Mucosa of descending colon (tissue), 3 donors: ENCODE measurements at regions not wholly inside any gene's neighbourhood (a gene's known extent, or its start where the extent isn't known, plus 50 kb on each side); places are given as distances from the start of the nearest gene placed in this dataset.

Experiments used
- ATAC-seq: fragments of 200-7000 bp; cut with Tn5 transposase; one replicate; pipeline ENCODE4 v1.9.1; 2020; ENCODE audit warnings: mild to moderate bottlenecking, moderate library complexity
- DNase-seq, 3 donors: peaks; one replicate each; pipeline ENCODE4 v3.0.0-alpha.2; 2020
- H3K36me3 ChIP-seq: fragments of 200-600 bp; one replicate; pipeline ENCODE4 v1.8.0; 2021; ENCODE audit warnings: low read depth, mild to moderate bottlenecking
- H3K4me1 ChIP-seq: fragments of 200-600 bp; one replicate; pipeline ENCODE4 v1.8.0; 2021; ENCODE audit warnings: low read depth, mild to moderate bottlenecking
- H3K4me3 ChIP-seq: fragments of 200-600 bp; one replicate; pipeline ENCODE4 v1.8.0; 2021; ENCODE audit warnings: mild to moderate bottlenecking
- H3K9me3 ChIP-seq: fragments of 200-600 bp; one replicate; pipeline ENCODE4 v1.8.0; 2021; ENCODE audit warnings: mild to moderate bottlenecking
- CTCF ChIP-seq: fragments of 200-600 bp; IDR thresholded peaks from one replicate; pipeline ENCODE4 v1.8.0; 2022; ENCODE audit warnings: antibody characterized with exemption, mild to moderate bottlenecking
- intact Hi-C, 2 donors: fragments of 100-400 bp; cut with DNase I in 1 of 2; cut with micrococcal nuclease in 1 of 2; formaldehyde crosslinking; loops; one replicate each; pipeline versions ENCODE4 v1.11.0 to v1.11.1; 2022; cut with DNase I, micrococcal nuclease
- donor health status: DM: no; HTN: no; CAD: no; lungs with moderate emphysema.
- donor health status: DM: no; HTN: no; CAD: no.
- donor health status: DM: no; HTN: yes; CAD: no.

- intact Hi-C loops, result no loop called here
- no peak overlapping the region for H3K4me3 ChIP-seq
- ATAC-seq, result no peak
- H3K9me3 ChIP-seq, result no peaks in the 10 kb centered on the region
- no peak for DNase-seq
- H3K4me1 ChIP-seq, result no peaks in the 10 kb centered on the region
- TF ChIP-seq CTCF, result no peak
- no peaks in the 10 kb centered on the region for H3K36me3 ChIP-seq
These were observed 962.4 kb downstream of the BCL11B start for GRCh38 chr14:98309591-98309990.

- no peak overlapping the region for H3K4me3 ChIP-seq
- DNase-seq (no peak), ATAC-seq (no peak)
- no peaks in the 10 kb centered on the region for H3K9me3 ChIP-seq
- no peaks in the 10 kb centered on the region for H3K4me1 ChIP-seq
- no peaks in the 10 kb centered on the region for H3K36me3 ChIP-seq
- no peak for TF ChIP-seq CTCF
- intact Hi-C loops, result no loop called here
These were observed 960.0 kb downstream of the BCL11B start for GRCh38 chr14:98312006-98312405.

GRCh38 chr14:98321841-98322240, 950.2 kb downstream of the BCL11B start:
- ATAC-seq (no peak), DNase-seq (no peak)
- Histone ChIP-seq H3K36me3 (no peaks in the 10 kb centered on the region), H3K4me3 (no peak overlapping the region), H3K9me3 (peaks cover 19% of the 10 kb centered on the region), H3K4me1 (no peaks in the 10 kb centered on the region)
- intact Hi-C loops, result no loop called here
- TF ChIP-seq CTCF, result no peak

- Histone ChIP-seq H3K4me3 (no peak overlapping the region), H3K36me3 (no peaks in the 10 kb centered on the region), H3K9me3 (peaks cover 8% of the 10 kb centered on the region), H3K4me1 (no peaks in the 10 kb centered on the region)
- ATAC-seq (no peak), DNase-seq (no peak)
- no peak for TF ChIP-seq CTCF
- intact Hi-C loops, result no loop called here
These were observed 948.2 kb downstream of the BCL11B start for GRCh38 chr14:98323836-98324235.

- DNase-seq (no peak), ATAC-seq (no peak)
- no peaks in the 10 kb centered on the region for H3K4me1 ChIP-seq
- no peak overlapping the region for H3K4me3 ChIP-seq
- no peaks in the 10 kb centered on the region for H3K36me3 ChIP-seq
- intact Hi-C loops, result no loop called here
- TF ChIP-seq CTCF, result no peak
- no peaks in the 10 kb centered on the region for H3K9me3 ChIP-seq
These were observed 946.2 kb downstream of the BCL11B start for GRCh38 chr14:98325761-98326160.

GRCh38 chr14:98328496-98328895, 943.5 kb downstream of the BCL11B start:
- no peak for TF ChIP-seq CTCF
- intact Hi-C loops, result no loop called here
- Histone ChIP-seq H3K4me1 (no peaks in the 10 kb centered on the region), H3K4me3 (no peak overlapping the region), H3K36me3 (no peaks in the 10 kb centered on the region), H3K9me3 (no peaks in the 10 kb centered on the region)
- no peak for ATAC-seq
- DNase-seq, result no peak
